Upper lobe of right lung (tissue), 1 donor: ENCODE measurements at regions not wholly inside any gene's neighbourhood (a gene's known extent, or its start where the extent isn't known, plus 50 kb on each side); places are given as distances from the start of the nearest gene placed in this dataset.
"Not testable (repeated sequence)": the region's sequence is repeated elsewhere in the genome, so short reads cannot be mapped to it uniquely, and the experiment has no call there.

ENCODE experiments used
- ATAC-seq: fragments of 200-7000 bp; cut with Tn5 transposase; one replicate; pipeline ENCODE4 v1.9.1; 2020; ENCODE audit warnings: mild to moderate bottlenecking, moderate library complexity
- DNase-seq: peaks from one replicate; pipeline ENCODE4 v3.0.0-alpha.2; 2020
- H3K27ac ChIP-seq: fragments of 200-600 bp; one replicate; pipeline ENCODE4 v1.8.0; 2022
- H3K27me3 ChIP-seq: fragments of 200-600 bp; one replicate; pipeline ENCODE4 v1.8.0; 2022; ENCODE audit warnings: mild to moderate bottlenecking
- H3K36me3 ChIP-seq: fragments of 200-600 bp; one replicate; pipeline ENCODE4 v1.8.0; 2022
- H3K4me1 ChIP-seq: fragments of 200-600 bp; one replicate; pipeline ENCODE4 v1.8.0; 2022
- H3K4me3 ChIP-seq: fragments of 200-600 bp; one replicate; pipeline ENCODE4 v1.8.0; 2022; ENCODE audit warnings: mild to moderate bottlenecking
- H3K9me3 ChIP-seq: fragments of 200-600 bp; one replicate; pipeline ENCODE4 v1.8.0; 2022
- CTCF ChIP-seq: fragments of 200-600 bp; IDR thresholded peaks from one replicate; pipeline ENCODE4 v1.8.0; 2022; ENCODE audit warnings: antibody characterized with exemption
- intact Hi-C: fragments of 100-400 bp; cut with DNase I; formaldehyde crosslinking; loops from one replicate; pipeline ENCODE4 v1.11.0; 2022
- donor health status: DM: no; HTN: yes; CAD: no; lungs with severe emphysema.

- Histone ChIP-seq H3K4me1 (no peaks in the 10 kb centered on the region), H3K27me3 (no peaks in the 10 kb centered on the region), H3K9me3 (no peaks in the 10 kb centered on the region), H3K36me3 (no peaks in the 10 kb centered on the region), H3K27ac (no peak overlapping the region), H3K4me3 (no peak overlapping the region)
- TF ChIP-seq CTCF: no peak
- no peak for ATAC-seq
- DNase-seq: no peak
- intact Hi-C loops: no loop called here
Observed at GRCh38 chr1:58190267-58190988, 356.1 kb downstream of the OMA1 start.

DNA sequence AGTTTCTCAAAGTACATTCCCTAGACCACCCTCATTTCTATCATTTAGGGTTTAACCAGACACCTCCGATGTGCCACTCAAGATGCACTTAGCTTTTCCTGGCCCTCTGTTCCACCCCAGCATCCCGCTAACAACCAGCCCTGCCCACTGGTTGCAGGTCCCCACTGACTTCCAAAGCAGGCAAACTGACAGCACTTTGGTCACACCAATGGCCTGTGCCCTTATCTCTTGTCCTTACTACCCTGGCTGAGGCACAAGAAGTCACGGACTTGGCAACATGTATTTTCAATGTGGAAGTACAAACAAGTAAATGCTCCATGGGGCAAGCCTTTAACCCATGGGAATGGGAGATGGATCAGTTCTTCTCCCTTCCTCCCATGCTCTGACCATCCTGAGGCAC lies 357.1 kb downstream of the OMA1 start:
- intact Hi-C loops: no loop called here
- Histone ChIP-seq H3K27me3 (no peaks in the 10 kb centered on the region), H3K36me3 (no peaks in the 10 kb centered on the region), H3K4me1 (no peaks in the 10 kb centered on the region), H3K4me3 (no peak overlapping the region), H3K9me3 (no peaks in the 10 kb centered on the region), H3K27ac (no peak overlapping the region)
- DNase-seq (no peak), ATAC-seq (no peak)
- TF ChIP-seq CTCF: no peak

DNA sequence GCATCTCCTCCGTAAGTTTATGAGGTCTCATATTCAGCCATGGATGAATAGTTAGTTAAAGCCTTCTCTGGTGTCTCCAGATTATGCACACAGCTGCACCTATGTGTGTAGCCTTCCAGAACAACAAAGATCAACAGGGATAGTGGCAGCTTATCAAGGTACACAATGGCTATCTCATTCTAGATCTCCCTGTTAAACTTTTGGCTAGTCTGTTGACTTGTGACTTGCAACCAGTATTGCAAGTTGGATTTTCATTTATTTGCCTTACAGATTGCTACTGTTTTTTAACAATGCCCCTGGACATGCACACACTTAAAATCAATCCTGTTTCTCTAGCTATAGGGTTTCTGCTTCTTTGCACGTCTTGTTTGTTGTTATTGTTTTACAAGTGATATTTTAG lies 363.2 kb downstream of the OMA1 start:
- Histone ChIP-seq H3K36me3 (no peaks in the 10 kb centered on the region), H3K4me1 (no peaks in the 10 kb centered on the region), H3K27ac (no peak overlapping the region), H3K4me3 (no peak overlapping the region), H3K9me3 (no peaks in the 10 kb centered on the region), H3K27me3 (no peaks in the 10 kb centered on the region)
- no peak for TF ChIP-seq CTCF
- intact Hi-C loops: no loop called here
- DNase-seq (no peak), ATAC-seq (no peak)

GRCh38 chr1:58180537-58180936 lies 366.0 kb downstream of the OMA1 start:
- intact Hi-C loops: no loop called here
- no peak for TF ChIP-seq CTCF
- H3K27ac ChIP-seq: no peak overlapping the region
- DNase-seq (no peak), ATAC-seq (no peak)
- H3K9me3 ChIP-seq: no peaks in the 10 kb centered on the region
- no peak overlapping the region for H3K4me3 ChIP-seq
- no peaks in the 10 kb centered on the region for H3K4me1 ChIP-seq
- H3K27me3 ChIP-seq: no peaks in the 10 kb centered on the region
- no peaks in the 10 kb centered on the region for H3K36me3 ChIP-seq

- not testable (repeated sequence) for ATAC-seq, H3K27ac ChIP-seq
Observed at GRCh38 chr1:58169160-58169559, 377.4 kb downstream of the OMA1 start.

GRCh38 chr1:58167131-58167530 lies 379.4 kb downstream of the OMA1 start:
- intact Hi-C loops, H3K36me3 ChIP-seq, H3K27me3 ChIP-seq, H3K4me1 ChIP-seq, ATAC-seq, H3K9me3 ChIP-seq, H3K4me3 ChIP-seq, DNase-seq, H3K27ac ChIP-seq: not testable (repeated sequence)

More at GRCh38 chr1:58169160-58169559, 377.4 kb downstream of the OMA1 start:
- H3K27me3 ChIP-seq, DNase-seq, H3K4me3 ChIP-seq, H3K9me3 ChIP-seq, H3K4me1 ChIP-seq, H3K36me3 ChIP-seq, intact Hi-C loops: not testable (repeated sequence)

DNA sequence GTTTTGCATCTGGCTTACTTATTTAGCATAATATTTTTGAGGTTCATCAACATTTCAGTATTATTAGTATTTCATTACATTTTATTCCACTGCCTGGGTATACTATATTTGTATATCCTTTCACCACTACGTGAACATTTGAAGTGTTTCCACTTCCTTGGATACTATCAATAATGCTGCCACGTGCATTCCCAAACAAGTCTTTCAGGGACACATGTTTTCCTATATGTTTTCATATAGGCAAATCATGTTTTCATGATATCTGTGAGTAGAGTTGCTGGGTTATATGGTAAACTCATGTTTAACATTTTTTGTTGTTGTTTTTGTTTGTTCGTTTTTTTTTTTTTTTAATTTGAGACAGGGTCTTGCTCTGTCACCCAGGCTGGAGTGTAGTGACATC lies 380.1 kb downstream of the OMA1 start:
- Histone ChIP-seq H3K36me3 (no peaks in the 10 kb centered on the region), H3K4me1 (no peaks in the 10 kb centered on the region), H3K27me3 (no peaks in the 10 kb centered on the region), H3K9me3 (no peaks in the 10 kb centered on the region), H3K4me3 (no peak overlapping the region), H3K27ac (no peak overlapping the region)
- ATAC-seq (no peak), DNase-seq (no peak)
- intact Hi-C loops: no loop called here
- no peak for TF ChIP-seq CTCF
